ENCODE measurements at regions not wholly inside any gene's neighbourhood (a gene's known extent, or its start where the extent isn't known, plus 50 kb on each side); places are given as distances from the start of the nearest gene placed in this dataset.

DNA sequence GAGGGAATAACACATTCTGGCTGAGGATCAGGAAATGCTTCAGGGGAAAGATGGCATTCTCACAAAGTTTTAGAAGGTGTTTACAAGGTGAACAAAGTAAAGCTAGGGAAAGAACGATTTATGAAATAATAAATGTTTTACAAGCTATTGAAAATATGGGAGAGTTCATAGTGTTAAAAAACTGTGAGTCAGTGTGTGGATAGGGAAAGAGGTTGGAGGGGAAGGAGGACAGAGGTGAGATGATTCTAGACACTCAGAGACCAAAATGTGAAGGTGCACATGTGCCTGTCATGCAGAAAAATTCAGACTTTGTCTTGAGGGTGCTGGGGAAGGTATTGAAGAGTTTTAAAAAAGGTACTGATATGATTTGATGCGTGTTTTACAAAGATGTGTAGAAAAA, 476.1 kb downstream of the TDRD3 start:
- TF ChIP-seq, protein P1, sequence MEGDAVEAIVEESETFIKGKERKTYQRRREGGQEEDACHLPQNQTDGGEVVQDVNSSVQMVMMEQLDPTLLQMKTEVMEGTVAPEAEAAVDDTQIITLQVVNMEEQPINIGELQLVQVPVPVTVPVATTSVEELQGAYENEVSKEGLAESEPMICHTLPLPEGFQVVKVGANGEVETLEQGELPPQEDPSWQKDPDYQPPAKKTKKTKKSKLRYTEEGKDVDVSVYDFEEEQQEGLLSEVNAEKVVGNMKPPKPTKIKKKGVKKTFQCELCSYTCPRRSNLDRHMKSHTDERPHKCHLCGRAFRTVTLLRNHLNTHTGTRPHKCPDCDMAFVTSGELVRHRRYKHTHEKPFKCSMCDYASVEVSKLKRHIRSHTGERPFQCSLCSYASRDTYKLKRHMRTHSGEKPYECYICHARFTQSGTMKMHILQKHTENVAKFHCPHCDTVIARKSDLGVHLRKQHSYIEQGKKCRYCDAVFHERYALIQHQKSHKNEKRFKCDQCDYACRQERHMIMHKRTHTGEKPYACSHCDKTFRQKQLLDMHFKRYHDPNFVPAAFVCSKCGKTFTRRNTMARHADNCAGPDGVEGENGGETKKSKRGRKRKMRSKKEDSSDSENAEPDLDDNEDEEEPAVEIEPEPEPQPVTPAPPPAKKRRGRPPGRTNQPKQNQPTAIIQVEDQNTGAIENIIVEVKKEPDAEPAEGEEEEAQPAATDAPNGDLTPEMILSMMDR (conservative IDR thresholded peaks at IDR 0.05; ENCODE audit: low read depth, low read length) = no peak
- DNase-seq (ENCODE audit: low read depth) = no peak
- no peak overlapping the region for H3K4me3 ChIP-seq (ENCODE audit: low read depth, low read length)

DNA sequence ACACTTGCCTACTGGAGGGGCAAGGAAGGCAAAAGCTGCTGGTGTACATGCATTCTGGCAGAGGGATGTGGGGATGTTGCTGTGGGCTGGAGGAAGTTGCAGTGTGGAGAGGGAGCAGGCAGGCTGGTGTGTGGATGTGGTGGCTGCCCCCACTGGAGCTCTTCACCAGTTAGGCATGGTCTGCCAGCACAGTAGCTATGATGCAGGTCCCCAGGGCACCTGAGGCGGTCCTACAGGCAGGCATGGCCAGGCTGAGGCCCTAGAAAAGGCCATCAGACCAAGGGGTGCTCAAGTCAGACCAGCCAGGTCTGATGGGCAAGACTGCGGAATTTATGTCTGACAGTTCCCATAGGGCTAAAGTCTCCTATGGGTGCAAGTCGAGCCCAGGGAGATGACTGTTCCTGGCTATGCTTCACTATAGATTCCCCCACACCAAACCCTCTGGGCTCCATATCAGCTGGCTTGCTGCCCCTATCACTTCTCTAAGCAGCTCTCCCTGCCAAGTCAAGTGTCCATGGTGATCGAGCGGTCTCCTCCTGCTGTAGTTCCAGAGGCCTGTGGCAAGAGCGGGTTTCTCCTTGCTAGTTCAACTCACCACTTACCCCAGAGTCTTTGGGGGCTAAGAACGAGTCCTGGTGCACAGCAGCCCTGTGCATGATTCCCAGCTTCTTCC, 473.1 kb downstream of the TDRD3 start:
- no peak overlapping the region for H3K4me3 ChIP-seq (ENCODE audit: low read depth, low read length)
- TF ChIP-seq, protein P1 (conservative IDR thresholded peaks at IDR 0.05; ENCODE audit: low read depth, low read length) = no peak
- DNase-seq (ENCODE audit: low read depth) = no peak

GRCh38 chr13:60869225-60869624, 472.2 kb downstream of the TDRD3 start:
- no peak for DNase-seq (ENCODE audit: low read depth)
- H3K4me3 ChIP-seq (ENCODE audit: low read depth, low read length) = no peak overlapping the region
- TF ChIP-seq, protein P1 (conservative IDR thresholded peaks at IDR 0.05; ENCODE audit: low read depth, low read length) = no peak

- TF ChIP-seq, protein P1 (conservative IDR thresholded peaks at IDR 0.05; ENCODE audit: low read depth, low read length) = no peak
- H3K4me3 ChIP-seq (ENCODE audit: low read depth, low read length) = no peak overlapping the region
- no peak for DNase-seq (ENCODE audit: low read depth)
Observed at GRCh38 chr13:60862036-60862435, 465.0 kb downstream of the TDRD3 start.

DNA sequence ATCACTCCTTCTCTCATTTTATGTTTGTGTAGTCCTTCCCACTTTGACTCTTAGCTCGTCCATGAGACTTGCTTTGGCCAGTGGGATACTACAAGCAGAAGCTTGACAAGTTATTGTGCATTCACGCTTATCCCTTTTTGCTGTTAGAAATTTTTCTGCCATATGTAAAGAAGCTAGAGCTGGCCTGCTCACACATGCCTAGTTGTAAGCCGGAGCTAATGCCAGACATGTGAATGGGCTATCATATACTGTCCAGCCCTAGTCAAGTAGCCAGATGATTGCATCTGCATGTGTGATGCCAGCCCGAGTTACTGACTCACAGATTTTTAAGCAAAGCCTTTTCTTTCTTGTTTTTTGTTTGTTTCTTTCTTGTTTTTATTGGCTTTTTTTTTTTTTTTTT, 460.7 kb downstream of the TDRD3 start:
- H3K4me3 ChIP-seq (ENCODE audit: low read depth, low read length) = no peak overlapping the region
- TF ChIP-seq, protein P1 (conservative IDR thresholded peaks at IDR 0.05; ENCODE audit: low read depth, low read length) = no peak
- DNase-seq (ENCODE audit: low read depth) = no peak

- DNase-seq (ENCODE audit: low read depth) = no peak
- TF ChIP-seq, protein P1 (conservative IDR thresholded peaks at IDR 0.05; ENCODE audit: low read depth, low read length) = no peak
- no peak overlapping the region for H3K4me3 ChIP-seq (ENCODE audit: low read depth, low read length)
Observed at GRCh38 chr13:60852886-60853285, 455.9 kb downstream of the TDRD3 start.

DNA sequence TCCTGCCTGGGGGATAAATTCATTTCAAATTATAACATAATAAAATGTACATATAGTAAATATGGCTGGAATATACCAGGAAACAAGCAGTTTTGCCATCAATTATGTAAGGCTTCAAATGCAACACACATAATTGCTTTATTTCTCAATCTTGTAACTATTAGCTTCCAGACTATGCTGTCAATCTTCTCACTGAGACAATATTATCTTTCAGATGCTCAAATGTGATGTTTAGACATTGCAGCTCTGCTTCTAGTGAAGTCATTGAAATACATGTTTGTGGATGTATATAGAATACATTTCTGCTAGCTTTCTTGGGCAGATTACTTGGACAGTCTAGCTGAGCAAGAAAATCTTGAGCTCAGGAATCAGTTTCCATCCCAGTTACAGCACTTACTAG, 454.4 kb downstream of the TDRD3 start:
- no peak for DNase-seq (ENCODE audit: low read depth)
- TF ChIP-seq, protein P1 (conservative IDR thresholded peaks at IDR 0.05; ENCODE audit: low read depth, low read length) = no peak
- H3K4me3 ChIP-seq (ENCODE audit: low read depth, low read length) = no peak overlapping the region
